SHP77 treated with DMSO at 0.1 percent for 48 hours (cell line): ENCODE measurements at regions not wholly inside any gene's neighbourhood (a gene's known extent, or its start where the extent isn't known, plus 50 kb on each side); places are given as distances from the start of the nearest gene placed in this dataset.
"Not testable (repeated sequence)": the region's sequence is repeated elsewhere in the genome, so short reads cannot be mapped to it uniquely, and the experiment has no call there.

ENCODE experiments used
- DNase-seq: peaks from one replicate; lab custom pipeline; 2025; lab: John Stamatoyannopoulos, UW

- no peak for DNase-seq
These were observed 485.6 kb upstream of the SOX9 start for GRCh38 chr17:71635187-71635586.

GRCh38 chr17:71636644-71637043, 484.2 kb upstream of the SOX9 start:
- no peak for DNase-seq

- DNase-seq, result no peak
These were observed 482.2 kb upstream of the SOX9 start for GRCh38 chr17:71638668-71639067.

- no peak for DNase-seq
These were observed 481.0 kb upstream of the SOX9 start for GRCh38 chr17:71639865-71640264.

GRCh38 chr17:71646890-71647289, 473.9 kb upstream of the SOX9 start:
- DNase-seq, result not testable (repeated sequence)

- DNase-seq, result not testable (repeated sequence)
These were observed 472.5 kb upstream of the SOX9 start for GRCh38 chr17:71648342-71648741.

- no peak for DNase-seq
These were observed 470.9 kb upstream of the SOX9 start for GRCh38 chr17:71649941-71650350.

GRCh38 chr17:71655542-71655941, 465.3 kb upstream of the SOX9 start:
- DNase-seq, result no peak

GRCh38 chr17:71656964-71657858, 463.6 kb upstream of the SOX9 start:
- DNase-seq, result no peak

- no peak for DNase-seq
These were observed 461.8 kb upstream of the SOX9 start for GRCh38 chr17:71658996-71659395.

- no peak for DNase-seq
These were observed 456.0 kb upstream of the SOX9 start for GRCh38 chr17:71664861-71665260.

- DNase-seq, result no peak
These were observed 454.8 kb upstream of the SOX9 start for GRCh38 chr17:71666047-71666446.

- DNase-seq, result no peak
These were observed 453.2 kb upstream of the SOX9 start for GRCh38 chr17:71667661-71668060.

GRCh38 chr17:71668807-71669206, 452.0 kb upstream of the SOX9 start:
- no peak for DNase-seq

- no peak for DNase-seq
These were observed 443.4 kb upstream of the SOX9 start for GRCh38 chr17:71677439-71677838.

GRCh38 chr17:71679832-71680231, 441.0 kb upstream of the SOX9 start:
- DNase-seq, result no peak

- no peak for DNase-seq
These were observed 439.2 kb upstream of the SOX9 start for GRCh38 chr17:71681427-71682173.

GRCh38 chr17:71682174-71682494, 438.7 kb upstream of the SOX9 start:
- no peak for DNase-seq

- no peak for DNase-seq
These were observed 431.0 kb upstream of the SOX9 start for GRCh38 chr17:71689782-71690181.

GRCh38 chr17:71699907-71700306, 420.9 kb upstream of the SOX9 start:
- no peak for DNase-seq

- no peak for DNase-seq
These were observed 417.1 kb upstream of the SOX9 start for GRCh38 chr17:71703701-71704100.

GRCh38 chr17:71709271-71709890, 411.4 kb upstream of the SOX9 start:
- DNase-seq, result no peak

GRCh38 chr17:71709946-71710345, 410.9 kb upstream of the SOX9 start:
- DNase-seq, result no peak
